HG03565 (cell line): ENCODE measurements at regions not wholly inside any gene's neighbourhood (a gene's known extent, or its start where the extent isn't known, plus 50 kb on each side); places are given as distances from the start of the nearest gene placed in this dataset.
A peak's percentile ranks its signal among the peaks of the same experiment; 100 is the strongest.
"Not testable (repeated sequence)": the region's sequence is repeated elsewhere in the genome, so short reads cannot be mapped to it uniquely, and the experiment has no call there.

Source experiments
- ATAC-seq: cut with Tn5 transposase; IDR thresholded peaks from one replicate; pipeline ENCODE4 v1.9.1; 2021; ENCODE audit warnings: mild to moderate bottlenecking, moderate library complexity; ENCODE audit not compliant: unreplicated experiment

DNA sequence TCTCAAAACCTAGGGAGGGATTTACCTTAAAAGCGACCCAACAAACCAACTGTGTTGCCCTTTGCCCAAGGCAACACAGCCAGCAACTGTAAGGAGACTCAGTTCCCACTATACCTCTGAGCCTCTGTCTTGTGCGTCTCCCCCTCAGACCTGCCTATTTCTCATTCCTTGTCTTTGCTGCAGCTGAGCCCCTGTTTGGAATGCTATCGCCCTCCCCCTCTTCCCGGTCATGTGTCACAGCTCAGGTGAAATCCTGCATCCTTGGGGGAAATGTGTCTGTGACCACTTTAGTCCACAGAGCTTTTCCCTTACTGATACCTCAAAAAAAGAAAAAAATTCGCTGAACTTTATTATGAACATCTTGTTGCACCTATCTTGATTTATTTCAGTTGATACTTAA lies 52.0 kb upstream of the LRIG1 start:
- no peak for ATAC-seq

DNA sequence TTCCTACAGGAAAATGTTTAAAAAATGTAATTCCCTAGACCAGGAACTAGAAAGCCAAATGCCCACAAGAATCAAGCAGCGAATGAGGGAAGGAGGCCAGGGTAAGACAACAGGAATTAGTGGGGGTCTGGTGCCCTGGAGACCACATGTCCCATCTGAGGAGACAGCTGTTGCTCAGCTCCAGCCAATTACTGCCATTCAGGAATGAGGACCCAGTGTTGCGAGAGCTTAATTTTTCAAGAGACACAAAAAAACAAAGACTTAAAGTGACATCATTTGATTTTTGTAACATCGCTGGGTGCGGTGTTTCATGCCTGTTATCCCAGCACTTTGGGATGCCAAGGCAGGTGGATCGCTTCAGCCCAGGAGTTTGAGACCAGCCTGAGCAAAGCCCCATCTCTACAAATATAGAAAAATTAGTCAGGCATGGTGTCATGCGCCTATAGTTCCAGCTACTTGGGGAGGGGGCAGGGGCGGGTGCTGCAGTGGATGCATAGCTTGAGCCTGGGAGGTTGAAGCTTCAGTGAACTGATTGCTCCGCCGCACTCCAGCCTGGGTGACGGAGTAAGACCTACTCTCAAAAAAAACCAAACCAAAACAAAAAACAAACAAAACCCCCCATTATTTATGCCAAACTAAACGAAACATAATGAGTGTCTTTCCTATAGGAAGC lies 52.8 kb upstream of the LRIG1 start:
- no peak for ATAC-seq

DNA sequence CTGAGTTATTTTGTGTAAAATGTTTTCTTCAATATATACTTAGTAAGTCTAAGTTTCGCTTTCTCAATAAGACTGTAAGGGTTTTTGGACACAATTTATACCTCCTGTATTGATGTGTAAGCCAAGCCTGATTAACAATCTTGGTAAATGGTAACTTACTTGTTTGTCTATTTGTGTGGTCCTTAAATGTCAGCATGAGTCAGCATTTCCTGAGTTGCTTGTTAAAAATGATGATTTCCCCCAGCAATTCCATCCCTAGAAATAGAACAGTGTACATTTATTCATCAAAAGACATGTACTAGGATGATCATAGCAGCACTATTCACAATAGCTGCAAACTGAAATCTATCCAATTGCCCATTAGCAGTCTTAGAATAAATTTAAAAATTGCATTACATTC lies 53.4 kb upstream of the LRIG1 start:
- ATAC-seq = no peak

DNA sequence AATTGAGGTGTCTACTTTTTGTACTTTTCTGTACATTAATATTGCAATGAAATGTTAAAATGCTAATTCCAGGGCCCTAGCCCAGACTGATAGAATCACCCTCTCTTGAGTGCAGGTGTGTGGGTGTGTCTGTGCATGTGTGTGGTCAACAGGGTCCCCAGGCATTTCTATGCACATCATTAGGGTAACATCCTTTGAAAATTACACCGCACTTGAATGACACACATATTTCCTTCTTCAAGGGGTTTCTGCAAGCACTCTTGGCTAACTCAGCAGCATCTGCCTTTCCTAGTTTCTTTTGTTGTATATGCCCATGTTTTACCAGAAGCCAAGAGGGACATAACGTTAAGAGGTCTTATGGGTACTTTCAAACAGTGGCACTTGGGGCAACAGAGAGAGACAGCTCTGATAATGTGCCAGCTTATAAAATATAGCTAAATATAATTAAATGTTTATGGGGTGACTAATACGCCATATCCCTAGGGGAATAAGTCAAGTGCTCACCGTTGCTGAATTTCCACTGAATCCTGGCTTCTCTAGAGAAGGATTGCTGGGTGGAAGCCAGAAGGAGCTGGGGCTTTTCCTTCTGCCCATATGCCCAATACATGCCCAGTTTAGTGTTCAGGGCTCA lies 54.5 kb upstream of the LRIG1 start:
- no peak for ATAC-seq

DNA sequence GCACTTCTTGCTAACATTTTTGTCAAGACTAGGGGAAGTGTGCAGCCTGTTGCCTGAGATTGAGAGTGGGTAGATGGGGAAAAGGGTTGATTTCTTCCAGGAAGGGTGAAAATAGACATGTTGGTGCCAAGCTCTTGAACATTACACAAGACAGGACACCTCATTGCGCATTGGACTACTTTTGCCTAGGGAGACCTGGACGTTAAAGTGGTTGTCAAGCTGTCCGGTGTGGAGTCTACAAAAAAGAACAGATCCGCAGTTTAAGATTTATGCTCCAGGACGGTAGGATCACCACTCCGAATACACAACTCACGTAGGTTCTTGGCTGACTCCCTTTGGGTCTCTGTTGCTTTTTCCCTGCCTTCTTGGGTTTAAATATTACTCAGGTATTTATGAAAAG lies 56.3 kb upstream of the LRIG1 start:
- ATAC-seq = no peak

DNA sequence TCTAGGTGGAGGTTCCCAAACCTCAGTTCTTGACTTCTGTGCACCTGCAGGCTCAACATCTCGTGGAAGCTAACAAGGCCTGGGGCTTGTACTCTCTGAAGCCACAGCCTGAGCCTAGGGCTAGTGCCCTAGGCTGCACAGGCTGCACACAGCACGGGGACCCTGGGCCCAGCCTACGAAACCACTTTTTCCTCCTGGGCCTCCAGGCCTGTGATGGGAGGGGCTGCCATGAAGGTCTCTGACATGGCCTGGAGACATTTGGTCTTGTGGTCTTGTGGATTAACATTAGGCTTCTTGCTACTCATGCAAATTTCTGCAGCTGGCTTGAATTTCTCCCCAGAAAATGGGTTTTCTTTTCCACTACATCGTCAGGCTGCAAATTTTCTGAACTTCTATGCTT lies 59.1 kb upstream of the LRIG1 start:
- not testable (repeated sequence) for ATAC-seq

DNA sequence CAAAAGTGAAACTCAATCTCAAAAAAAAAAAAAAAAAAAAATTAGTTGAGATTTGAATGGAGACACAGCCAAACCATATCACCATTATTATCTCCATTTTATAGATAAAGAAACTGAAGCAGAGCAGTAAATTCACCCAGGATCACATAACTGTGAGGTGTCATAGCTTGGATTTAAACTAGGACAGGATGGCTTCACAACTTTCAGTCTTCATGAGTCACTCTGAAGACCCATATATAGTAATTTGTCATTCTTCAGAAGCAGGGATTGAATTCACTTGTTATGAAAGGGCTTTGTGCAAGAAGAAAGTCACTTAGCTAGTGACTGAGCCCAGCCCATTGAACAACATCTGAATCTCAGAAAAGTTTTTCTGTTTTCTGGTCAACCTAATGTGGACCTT lies 60.5 kb upstream of the LRIG1 start:
- ATAC-seq = no peak

DNA sequence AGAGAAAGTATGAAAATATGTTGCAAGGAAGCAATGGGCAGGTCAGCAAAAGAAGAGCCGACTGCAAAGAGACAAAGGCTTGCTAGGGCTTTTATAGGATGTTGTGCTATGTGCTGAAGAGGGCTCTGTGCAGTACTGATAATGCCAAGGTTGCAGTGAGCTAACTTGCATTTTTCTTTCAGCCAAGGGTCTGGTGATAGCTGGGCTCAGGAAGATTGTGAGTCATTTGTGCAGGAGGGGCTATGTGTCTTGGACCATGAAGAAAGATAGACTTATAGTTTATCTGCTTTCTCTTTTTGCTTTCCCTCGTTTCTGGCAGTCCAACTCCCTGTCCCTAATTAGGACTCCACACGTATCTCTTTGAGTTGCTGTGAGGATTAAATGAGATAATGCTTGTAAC lies 64.5 kb upstream of the LRIG1 start:
- ATAC-seq = no peak

DNA sequence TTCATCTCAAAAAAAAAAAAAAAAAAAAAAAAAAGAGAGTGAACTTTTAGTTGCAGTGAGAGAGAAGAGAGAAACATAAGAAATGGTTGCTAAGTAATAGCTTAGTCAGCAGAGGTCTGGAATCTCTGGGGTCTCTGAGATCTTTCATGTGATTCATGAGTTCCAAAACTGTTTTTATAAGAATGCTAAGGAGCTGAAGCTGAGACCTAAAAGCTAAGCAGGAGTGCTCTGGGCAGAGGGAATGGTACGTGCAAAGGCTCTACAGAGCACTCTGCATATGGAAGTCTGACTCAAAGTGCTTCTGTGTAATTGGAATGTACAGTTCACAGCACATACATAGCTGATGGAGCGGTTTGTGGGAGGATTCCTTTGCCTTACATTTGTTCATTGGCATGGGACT lies 66.3 kb upstream of the LRIG1 start:
- ATAC-seq = no peak

DNA sequence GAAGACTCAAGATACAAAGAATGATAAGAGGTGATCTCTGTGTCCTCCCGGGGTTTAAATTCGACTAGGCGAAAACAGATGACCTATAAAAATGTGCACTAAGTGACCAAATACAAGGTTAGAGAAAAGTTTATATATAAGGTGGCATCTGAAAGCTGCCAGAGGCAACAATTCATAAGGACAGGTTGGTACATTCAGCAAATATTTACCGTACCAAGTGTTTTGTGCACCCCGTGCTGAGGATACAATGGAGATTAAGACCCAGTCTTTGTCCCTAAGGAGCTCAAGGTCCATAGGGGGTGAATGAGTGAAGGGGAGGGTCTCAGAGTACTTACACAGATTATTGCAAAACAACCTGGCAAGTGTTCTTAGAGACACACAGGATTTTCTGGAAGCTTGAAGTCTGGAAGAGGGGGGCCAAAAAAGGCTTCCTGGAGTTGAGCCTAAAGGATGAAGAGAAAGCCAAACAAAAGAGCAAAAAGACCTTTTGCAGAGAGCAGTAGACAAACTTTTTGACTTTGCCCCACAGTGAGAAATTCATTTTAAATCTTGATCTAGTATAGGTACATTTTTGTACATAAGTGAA lies 71.4 kb upstream of the LRIG1 start:
- no peak for ATAC-seq

DNA sequence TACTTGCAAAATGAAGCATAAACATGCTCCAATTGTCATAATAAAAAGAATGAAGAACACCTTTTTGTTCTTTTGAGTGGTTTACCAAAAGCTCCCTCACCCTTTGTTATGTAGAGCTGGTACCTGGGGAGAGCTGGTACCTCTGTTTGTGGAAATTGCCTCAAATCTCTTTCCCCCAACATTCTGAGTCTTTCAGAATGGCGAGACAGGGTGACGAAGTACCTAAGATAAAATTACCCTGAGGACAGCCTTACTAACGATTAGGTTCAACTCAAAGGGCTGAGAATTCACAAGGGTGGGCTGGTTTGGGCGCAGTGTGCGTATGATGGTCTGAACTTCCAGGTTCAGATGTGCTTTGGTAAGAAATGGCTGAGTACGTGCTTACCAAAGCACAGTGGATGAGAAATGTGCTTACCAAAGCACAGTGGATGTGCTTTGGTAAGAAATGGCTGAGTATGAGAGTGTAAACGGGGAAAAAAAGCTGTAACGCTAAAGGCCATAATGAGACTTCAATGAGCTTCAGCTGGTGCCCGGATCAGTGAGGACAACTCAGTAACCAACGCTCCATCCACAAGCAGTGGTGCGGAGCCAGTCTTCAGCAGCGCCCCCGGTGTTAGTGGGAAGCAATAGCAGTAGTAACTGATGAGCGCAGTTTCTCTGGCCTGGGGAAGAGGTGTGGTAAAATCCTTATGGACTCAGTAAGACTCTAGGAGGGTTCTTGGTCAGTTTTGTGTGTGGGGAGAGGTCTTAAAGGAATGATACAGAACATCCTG lies 72.3 kb upstream of the LRIG1 start:
- ATAC-seq = no peak

DNA sequence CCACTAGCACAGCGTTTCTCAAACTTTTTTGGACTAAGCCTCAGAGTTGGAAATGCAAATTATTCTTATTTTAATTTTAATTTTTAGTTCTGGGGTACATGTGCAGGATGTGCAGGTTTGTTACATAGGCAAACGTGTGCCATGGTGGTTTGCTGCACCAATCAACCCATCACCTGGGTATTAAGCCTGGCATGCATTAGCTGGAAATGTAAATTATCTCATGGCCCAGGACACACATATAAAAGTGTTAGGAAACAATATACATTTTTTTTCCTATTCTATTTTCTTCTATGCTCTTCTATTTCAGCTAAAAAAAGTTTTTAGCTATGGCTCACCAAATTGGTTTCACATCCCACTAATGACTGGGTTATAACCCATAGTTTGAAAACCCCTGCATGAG lies 73.3 kb upstream of the LRIG1 start:
- ATAC-seq = no peak

DNA sequence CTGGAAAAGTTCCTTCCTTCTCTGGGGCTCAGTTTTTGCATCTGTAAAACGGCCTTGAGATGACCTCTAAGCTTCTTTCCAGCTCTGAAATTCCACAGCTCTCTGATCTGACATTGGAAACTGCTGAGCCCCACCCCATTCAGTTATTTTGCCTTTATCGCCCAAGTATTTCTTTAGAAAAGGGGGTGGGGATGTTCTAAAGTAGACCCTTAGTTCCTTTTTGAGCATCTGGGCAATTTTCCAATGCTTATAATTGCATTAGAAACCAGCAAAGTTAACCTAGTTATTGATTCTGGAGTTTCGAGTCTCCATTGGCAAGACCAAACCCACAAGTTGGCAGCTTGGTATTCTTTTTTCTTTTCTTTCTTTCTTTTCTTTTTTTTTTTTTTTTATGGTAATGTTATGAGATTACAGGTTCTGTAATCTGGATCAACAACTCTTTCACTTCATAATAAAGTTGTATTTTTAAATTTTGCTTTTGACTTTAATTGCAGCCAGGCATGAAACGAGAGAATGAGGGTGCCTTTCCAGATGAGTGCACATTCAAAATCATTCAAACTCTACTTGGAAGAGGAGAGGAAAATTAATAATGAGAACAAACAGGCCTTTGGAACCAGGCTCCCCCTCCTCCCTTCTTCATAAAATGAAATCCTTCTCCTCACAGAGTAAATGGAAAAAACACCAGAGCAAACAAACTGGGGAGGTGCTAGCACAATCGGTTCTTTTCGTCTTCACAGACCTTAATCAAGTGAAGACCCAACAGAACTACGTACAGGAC lies 76.8 kb upstream of the LRIG1 start:
- no peak for ATAC-seq

DNA sequence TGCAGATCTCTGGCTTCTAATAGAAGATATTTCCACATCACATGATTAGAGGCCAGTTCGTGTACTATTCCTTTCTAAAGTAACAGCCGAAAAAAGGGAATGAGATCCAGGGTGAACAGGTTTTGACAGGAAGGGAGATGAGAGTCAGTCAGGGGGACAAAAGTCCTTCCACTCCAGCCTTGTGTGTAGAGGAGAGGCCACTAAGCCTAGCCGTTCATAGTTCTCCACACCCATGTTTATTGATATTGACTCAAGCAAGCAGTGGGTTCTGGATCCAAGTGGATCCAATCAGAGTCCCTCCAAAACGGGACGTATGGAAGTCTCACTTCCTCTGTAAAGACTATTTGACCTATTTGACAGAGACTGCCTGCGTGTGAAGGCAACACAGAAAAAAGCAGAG lies 80.4 kb upstream of the LRIG1 start:
- ATAC-seq = no peak

DNA sequence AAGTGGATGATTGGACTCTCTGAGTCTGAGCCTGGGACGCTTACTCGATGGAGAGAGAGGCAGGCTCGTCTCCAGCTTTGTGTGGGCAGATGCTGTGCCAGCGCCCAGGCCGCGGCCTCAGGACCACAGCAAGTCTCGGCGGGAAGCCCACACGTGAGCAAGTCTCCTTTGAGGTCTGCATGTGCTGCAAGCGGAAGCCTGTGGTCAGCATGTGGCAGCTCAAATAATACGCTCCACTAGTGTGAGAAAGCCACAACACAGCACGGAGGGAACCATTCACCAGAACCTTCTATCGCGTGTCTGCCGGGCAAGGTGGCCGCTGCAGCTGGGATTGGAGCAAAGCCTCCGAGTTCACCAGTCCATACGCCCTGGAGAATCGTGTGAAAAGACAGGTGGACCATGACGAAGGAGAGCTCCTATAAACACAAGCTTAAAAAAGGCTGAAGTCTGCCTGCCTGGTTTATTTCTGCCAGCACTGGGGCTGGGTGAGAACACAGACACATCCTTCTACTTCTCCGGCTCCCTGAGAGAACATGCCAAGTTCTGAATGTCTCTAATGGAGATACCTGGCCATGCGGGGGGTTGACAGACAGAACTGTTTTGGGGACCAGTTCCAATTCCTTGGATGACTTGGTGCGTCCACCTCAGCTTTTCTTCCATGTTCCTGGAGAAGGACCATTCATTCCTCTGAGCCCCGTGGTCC lies 82.0 kb upstream of the LRIG1 start:
- peak; percentile 96 for ATAC-seq

DNA sequence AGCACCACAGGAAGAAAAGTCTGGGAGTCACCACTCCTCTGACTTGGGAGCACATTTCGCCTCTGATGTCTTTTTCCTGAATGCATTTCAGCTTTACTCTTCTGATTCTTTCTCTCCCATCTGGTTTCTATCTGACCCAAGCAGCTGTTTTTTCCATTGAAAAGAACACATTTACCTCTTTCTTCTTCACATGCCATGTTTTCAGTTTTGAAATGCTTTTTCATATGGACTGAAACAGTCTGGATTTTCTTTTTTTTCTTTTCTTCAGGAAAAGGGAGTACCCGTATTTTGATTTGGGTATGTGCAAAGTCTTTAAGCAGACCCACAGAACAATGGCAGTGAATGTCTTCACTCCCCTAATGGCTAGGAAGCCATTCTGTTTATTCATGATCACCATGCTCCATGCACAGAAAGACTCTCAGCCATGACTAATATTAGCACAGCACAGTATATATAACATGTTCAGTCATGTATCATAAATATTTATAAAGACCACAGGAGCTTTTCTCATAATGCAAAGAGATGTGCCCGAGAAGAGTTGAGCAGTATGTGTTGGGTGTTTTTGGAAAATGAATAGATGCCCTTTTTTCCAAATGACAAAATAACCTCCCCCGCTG lies 82.7 kb upstream of the LRIG1 start:
- no peak for ATAC-seq

DNA sequence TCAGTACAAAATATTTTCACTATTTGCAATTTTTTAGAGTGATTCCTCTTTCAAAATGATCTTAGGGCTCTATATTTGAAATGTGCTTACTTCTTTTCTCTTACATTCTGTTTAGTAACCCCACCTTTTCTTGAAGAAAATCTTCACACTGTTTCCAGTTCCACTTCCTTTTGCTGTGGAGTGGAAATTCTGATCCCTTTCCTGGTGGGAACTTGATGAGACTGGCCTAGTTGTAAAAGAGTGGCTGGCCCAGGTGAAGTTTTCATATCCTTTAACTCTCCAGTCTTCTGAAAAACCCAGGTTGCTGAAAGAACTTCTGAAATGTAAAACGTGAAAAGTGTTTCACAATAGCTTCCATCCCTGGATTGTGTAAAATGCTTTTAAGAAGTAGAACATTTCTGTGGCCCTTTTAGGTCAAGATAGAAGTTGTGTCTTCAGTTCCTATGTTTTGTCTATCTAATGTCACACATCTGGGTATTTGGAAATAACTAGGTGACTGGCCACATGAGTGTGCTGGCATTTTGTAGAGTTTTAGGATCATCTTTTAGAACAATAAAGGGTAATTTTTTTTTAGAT lies 84.8 kb upstream of the LRIG1 start:
- no peak for ATAC-seq

DNA sequence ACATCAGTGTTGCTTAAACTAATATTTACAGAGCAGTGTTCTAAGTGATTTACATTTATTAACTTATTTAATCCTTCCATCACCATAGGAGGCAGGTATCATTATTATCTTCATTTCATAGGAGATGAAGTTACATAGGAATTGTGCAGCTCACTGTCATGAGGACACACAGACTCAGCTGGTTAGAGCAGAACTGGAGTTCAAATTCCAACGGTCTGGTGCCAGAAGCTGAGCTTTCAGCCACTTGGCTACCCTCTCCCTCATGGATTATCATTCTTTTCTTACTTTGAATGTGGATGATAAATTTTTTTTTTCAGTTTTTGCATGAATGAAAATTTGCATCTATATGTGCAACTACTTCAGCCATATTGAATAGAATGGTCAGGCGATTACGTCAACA lies 86.0 kb upstream of the LRIG1 start:
- no peak for ATAC-seq

DNA sequence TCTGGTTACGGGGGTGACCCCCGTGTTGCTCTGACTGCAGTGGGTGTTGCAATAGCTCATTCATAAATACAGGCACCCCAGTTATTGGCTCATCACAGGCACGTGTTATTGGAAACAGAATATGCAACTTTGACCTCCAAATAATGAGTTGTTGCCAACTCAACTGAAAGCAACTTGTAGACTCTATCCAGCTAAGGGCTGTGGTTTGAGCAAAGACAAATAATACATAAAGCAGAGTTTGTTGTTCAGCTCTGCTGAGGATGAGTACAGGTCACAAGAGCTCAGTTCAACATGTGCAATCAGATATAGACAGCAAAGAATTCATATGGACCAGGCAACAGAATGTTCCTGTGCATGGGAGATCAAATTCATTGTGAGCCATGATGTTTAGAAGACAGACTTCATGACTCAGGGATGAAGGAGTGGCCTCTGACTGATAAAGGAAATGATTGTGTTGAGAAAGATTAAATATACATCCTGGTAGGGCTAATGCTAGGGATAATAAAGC lies 87.6 kb upstream of the LRIG1 start:
- no peak for ATAC-seq
